ENCODE measurements at regions not wholly inside any gene's neighbourhood (a gene's known extent, or its start where the extent isn't known, plus 50 kb on each side); places are given as distances from the start of the nearest gene placed in this dataset.
A peak's percentile ranks its signal among the peaks of the same experiment; 100 is the strongest.

DNA sequence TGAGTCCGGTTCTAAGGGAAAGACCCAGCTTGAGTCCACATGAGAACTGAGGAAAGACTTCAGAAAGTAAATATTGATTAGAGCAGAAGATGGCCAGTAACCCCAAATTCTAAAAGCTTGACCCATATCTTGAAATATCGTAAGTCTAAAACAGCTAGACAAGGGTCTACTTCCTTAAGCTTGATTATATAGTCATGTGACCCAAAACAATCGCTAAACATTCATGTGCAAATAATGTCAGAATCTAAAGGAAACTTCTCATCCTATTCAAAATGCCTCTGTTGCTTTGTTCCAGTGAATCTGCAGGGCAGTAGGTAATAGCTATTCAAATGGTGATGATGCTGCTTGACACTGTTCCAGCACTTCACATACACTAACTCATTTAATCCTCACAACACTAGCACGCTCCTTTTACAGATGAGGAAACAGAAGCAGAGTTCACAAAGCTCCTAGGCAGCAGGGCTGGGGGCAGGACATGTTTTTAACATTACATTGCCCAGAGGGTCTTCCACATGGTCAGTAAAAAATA lies 52.6 kb downstream of the TCF20 start:
- DNase-seq, result no peak

DNA sequence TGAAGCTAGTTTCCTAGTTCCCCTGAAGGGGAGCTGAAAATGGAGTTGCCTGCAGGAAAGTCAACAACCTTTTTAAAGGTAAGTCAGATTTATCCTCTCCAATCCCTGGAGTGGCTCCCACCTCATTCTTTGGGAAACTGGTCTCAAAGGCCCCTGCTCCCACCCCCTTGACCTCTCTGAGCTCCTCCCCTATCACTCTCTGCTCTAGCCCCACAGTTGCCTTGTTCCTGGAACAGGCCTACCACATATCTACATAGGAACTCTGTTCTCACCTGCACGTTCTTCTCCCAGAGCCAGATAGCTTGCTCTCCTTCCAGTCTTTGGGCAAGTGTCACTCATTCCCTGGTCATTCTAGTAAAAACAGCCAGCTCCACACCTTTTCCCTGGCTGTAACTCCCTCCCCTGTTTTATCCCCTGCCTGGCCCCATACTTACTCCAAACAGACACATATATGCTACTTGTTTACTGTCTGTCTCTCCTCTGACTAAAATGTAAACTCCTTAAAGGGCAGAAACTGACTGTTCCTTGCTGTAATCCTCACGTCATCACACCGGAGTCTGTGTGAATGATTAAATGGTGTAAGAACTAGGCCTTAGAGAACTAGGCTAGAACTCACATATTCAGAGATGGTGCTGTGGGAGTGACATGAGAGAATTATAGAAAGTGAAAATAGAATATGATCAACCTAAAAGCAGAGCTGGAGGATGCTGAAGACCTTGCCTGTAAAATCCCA lies 53.3 kb downstream of the TCF20 start:
- no peak for DNase-seq

DNA sequence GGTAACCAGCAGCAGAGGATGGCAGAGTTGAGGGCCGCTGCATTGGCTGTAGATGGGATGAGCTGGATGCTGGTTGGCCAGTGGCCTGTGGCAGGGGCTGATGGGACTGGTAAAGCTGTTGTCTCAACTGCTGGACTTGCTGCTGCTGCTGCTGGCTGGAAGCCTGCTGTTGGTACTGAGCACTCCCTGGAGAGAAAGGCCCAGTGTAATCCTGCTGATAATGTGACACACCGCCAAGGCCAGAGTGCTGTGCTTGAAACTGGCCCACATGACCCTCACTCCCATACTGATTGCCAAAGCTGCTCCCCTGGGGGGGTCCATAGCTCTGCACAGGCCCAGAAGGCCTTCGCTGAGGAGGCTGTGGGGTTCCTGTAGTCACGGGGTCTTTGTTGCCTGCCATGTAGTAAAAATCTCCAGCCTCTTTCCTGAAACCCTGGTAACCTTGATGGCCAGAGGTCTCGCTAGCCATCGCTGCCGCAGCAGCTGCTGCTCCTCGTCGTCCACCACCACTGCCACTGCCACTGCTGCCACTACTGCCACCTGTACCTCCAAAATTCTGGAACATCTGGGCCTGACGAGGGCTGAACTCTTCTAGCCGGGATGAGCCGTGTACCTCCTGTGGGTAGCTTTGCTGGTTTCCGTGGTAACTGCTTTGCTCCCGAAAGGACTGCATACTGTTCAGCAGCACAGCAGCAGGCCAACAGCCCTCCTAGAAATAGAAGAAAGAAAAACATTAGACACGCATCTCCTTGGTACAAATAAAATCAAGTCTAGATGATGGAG lies 55.6 kb downstream of the TCF20 start:
- no peak for DNase-seq

DNA sequence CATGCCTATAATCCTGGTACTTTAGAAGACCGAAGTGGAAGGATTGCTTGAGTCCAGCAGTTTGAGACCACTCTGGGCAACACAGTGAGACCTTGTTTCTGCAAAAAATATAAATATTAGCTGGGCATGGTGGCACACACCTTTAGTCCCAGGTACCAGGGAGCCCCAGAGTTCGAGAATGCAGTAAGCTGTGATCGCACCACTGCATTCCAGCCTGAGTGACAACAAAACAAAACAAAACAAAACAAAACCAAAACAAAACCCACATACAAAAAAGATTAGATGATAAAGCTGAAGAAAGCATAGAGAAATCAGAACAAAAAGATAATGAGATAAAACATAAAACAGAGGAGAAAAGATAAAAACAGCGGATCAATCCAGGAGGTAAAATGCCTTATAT lies 62.1 kb downstream of the TCF20 start:
- peak; percentile 17 for DNase-seq

DNA sequence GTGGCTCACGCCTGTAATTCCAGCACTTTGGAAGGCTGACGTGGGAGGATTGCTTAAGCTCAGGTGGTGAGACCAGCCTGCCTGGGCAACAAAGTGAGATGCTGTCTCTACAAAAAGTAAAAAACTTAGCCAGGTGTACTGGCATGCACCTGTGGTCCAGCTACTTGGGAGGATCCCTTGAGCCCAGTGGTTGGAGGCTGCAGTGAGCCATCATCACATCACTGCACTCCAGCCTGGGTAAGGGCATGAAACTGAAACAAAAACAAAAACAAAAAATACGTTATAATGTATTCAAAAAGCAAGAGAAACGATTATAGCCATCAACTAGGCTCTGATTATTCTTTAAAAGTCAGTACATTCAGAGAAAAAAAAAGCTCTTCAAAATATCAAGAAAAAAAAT lies 62.5 kb downstream of the TCF20 start:
- no peak for DNase-seq

DNA sequence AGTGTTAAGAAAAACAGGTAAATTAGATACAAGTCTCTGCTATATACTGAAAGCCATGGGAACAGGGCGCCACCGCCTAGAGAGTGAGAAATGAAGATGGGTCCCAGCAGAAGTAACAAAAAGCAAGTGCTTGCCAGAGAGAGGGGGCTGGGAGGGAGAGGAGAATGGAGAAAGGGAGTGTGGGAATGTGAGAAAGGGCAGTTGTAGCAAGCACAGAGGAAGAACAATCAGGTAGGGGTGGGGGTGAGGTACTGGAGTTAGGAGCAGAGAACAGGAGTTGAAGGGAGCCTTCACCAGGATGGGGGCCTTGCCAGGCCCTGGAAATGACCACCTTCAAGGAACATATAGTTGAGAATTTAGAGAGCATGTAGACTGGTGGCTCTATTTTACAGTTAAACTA lies 66.8 kb downstream of the TCF20 start:
- DNase-seq, result no peak

DNA sequence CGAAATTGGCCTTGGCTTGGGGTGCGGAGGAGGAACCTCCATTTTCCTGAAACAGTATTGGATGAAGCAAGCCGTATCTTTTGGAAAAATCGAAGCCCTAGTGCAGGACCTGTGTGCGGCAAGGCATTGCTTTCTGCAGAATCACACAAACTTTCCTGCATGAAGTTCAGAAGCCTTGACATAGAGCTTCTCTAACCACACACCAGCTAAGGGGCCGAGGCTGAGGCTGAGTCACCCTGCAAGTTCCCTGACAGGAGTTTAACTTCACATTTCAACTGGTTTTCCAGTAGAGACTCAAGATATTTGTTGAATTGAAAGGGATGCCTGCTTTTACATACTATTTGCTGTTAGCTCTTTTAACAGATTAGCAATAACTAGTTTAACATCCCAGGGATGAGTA lies 67.8 kb downstream of the TCF20 start:
- DNase-seq, result peak; percentile 36

DNA sequence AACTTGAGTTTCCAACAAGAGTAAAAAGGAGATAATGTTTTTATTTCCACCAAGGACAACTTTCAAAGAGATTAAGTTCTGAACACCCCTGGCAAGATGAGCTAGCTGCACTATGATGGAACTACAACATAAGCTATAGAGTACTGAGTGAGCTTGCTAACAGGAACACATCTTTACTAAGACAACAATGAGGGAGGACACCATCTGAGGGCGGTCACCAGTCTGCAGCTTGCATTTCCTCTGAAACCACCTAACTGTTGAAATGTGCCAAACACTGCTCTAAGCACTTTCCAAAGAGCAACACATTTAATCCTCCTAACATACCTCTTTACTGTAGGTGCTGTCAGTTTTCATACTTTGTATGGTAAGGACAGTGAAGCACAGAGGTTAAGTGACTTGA lies 68.4 kb downstream of the TCF20 start:
- DNase-seq, result peak; percentile 51

DNA sequence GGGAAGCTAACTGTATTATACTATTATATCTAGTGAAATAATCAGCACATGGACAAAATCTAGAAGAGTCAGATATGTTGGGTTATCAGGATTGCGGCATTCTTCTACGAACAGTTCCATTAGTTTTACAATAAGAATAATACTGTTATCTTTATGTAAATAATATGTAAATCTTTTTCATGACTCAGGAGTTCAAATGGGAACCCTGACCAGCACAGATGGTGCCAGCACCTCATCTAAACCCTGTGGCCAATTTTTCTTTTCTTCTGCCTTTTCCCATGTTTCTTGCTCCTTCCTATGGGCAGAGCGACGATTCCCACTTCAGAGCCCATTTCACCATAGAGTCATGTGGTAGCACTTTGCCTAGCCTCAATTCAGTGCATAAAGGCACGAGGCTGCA lies 68.4 kb upstream of the CYP2D6 start:
- no peak for DNase-seq

DNA sequence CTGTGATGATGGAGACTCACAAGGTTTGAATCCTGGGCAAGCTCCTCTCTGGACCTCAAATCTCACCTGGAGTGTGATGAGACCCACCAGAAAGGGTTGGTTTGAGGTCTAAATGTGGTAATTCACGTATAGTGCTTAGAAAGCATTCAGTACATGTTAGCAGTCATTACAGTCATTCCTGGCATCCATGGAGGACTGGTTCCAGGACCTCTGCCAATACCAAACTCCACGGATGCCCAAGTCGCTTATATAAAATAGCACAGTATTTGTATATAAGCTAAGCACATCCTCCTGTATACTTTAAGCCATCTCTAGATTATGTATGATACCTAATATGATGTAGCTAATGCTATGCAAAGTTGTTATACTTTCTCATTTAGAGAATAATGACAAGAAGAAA lies 67.6 kb upstream of the CYP2D6 start:
- DNase-seq, result no peak

DNA sequence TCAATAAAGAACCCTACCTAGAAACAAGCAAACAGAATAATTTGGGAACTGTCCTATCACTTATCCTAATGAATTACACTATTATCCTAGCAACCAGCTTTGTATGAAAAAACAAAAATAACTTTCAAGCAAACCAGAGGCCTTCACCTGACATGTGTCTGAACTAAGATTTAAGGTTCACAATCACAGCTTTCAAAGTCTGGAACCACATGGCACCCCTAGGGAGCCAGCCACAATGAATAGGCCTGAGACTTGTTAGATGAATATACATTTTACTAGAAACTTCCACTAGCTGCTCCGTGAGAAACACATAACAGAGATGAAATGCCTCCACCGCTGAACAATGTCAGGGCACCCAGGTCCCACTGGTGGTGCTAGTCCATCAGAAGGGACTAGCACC lies 65.8 kb upstream of the CYP2D6 start:
- no peak for DNase-seq

DNA sequence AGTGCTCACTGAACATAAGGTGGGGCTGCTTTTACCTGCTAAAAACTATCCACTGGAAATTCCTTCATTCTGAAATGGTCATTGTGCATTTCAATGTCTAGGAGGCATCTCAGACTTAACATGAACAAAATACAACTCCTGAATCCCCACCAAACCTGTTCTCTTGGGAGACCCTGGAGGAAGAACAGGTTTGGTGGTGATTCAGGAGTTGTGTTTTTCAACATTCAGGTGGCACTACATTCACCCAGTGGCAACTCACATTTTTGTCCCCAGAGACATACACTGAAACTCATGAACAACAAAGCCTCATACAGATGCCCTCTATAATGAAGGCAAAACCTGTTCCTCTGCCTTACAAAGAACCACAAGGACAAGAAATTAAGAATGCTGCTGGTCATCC lies 64.3 kb upstream of the CYP2D6 start:
- DNase-seq, result no peak

DNA sequence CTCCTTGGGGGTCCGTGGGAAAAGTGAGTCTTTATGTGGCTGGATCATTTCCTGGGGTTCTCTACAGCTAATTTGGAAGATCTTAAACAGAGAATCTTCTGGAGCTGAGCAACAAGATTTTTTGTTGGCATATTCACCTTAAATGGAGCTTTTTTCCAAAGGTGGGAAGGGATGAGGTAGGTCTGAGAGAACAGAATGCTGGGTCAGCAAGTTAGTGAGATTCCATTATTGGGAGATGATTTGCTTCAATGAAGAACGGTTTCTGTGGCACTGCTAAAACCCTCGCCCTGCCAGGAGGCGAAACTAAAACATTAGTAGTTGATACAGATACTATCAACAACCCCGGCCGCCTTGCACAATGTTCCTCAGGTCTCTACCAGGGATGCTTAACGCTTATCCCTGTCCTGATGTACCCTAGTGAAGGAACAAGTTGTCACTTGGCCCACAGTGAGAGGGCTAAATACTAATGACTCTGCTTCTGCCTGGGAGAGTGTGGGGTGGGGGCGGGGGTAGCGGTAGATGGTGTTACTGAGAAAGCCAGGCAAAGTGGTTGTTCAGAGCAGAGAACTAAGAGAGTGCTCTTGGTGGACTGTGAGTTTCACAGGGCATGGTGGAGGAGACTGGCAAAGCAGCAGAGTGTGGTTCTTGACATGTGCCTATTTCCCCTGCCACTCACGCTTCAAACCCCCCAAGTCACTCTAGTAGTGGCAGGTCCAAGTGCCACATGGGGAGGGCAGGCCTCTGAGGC lies 63.7 kb upstream of the CYP2D6 start:
- no peak for DNase-seq

DNA sequence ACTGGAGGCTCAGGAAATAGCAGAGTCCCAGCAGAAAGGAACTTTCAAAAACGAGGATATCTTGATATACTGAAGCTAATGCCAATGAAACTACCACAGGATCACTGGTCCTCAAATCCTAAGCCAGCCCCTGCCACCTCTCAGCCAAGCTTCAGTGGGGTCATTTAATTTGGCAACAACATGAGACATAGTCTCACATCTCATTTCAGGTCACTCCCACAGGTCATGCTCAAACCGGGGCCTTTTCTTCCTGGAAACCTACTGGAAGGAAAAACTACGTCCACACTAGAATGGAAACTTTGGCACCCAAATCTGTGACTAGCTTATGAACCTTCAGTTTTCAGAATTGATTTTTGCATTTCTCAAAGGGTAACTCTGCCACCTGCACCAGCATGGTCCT lies 61.9 kb upstream of the CYP2D6 start:
- no peak for DNase-seq

DNA sequence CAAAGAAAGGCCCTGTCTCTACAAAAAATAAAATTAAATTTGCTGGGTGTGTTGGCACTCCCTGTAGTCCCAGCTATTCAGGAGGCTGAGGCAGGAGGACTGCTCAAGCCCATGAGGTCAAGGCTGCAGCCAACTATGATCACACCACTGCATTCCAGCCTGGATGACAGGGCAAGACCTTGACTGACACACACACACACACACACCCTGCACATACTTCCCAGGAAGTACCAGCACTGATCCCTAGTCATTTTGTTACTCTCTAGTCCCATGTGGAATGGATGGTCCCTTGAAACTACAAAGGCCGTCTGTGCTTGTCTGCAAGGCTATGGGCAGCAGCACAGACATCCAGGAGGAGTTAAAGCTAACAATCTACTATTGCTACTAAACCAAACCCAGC lies 59.7 kb upstream of the CYP2D6 start:
- DNase-seq, result no peak

DNA sequence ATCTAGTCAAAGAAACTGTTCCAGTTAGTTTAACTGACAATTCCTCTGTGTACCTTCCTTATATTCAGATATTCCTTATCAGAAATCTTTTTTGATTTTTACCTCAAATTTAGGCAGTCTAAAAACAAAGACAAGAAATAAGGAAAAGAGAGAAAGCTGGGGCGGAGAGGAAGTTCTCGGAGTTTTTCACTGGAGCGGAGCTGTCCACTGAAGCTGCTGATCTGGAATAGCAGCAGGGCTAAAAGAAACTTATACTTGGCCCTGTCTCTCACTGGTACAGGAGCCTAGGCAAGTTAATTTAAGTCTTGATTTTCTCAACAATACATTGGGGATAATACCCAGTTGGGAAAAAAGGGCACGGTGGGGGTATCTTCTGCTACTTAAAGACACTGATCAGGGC lies 59.2 kb upstream of the CYP2D6 start:
- DNase-seq, result no peak

DNA sequence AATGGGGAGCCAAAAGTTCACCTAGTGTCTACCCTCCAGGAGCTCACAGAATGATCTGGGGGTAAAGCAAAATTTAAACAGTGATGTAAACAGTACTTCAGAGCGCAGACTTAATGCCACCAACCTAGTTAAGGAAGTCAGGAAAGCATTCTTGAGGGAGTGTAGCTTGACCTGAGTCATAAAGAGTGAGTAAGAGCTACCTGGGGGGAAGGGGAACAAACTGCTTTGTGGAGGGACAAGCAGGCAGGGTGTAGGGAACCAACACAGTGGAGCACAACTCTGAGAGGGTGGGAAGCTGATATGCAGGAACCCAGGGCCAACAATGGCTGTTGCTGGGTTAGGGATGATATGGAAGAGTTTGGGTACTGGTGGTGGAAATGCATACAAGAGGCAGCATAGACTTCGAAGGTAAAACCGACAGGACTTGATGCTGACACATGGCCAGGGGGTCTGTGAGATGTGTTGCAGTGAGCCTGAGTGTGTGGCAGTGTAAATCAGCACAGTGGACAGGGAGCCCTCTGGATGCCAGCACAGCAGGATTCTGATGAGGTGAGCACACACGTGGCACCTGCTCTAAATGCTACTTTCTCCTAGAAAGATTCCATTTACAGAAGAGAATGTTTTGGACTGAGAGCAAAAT lies 58.3 kb upstream of the CYP2D6 start:
- no peak for DNase-seq

DNA sequence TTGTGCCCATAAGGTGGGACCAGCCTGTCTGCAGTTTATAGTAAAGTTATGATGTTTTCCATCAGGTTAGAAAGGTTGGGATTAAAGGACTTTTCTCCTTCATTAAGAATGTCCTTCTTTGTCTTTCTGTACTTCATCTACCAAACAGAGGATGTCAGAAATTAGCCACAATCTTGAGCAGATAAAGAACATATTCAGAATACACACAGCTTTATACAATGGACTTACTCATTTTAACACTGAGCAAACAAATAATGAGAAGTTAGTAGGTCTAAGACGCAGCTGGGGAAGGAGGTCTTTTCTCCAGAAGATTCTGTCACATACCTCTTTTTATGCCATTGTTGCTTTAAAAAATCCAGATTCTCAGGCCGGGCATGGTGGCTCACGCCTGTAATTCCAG lies 57.0 kb upstream of the CYP2D6 start:
- DNase-seq, result no peak

DNA sequence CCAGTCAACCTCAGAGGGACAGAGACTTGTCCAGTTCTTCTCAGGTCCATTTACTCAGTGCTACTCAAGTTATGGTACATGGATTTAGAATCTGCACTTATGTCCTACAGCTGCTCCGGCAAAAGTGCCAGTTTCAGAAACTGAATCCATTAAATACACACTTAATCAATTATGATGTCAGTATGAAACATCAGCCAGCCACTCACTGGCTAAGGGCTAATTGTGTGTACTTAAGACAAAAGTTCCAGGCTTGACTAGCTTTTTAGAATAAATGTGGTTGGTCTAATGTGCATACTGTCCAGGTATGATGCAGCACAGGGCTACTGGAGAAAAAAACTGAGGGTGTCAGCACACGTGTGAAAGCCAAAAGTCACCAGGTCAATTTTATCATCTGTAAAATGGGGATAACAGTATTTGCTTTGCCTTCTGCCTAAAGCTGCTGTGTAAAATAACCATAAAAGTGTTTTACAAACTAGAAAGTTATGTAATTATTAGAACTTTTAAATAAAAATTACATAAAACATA lies 55.4 kb upstream of the CYP2D6 start:
- DNase-seq, result no peak

DNA sequence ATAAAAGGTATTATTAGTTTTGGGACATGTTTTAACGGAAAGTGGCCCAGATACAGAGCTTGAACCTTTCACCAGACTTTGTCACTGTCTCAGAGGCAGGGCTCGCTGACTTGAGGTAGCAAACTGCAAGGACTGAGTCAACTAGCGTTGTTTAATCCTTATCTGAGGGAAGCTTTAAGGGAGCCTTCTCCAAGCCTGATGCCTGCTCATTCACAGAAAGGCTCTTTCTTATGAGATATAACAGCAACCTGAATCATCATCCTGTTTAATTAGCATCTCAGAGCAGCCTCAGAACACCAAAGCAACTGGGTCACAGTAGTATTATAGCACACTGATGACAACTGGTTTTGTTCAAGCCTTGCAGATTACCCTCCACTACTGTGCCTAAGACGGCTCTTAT lies 54.2 kb upstream of the CYP2D6 start:
- no peak for DNase-seq

DNA sequence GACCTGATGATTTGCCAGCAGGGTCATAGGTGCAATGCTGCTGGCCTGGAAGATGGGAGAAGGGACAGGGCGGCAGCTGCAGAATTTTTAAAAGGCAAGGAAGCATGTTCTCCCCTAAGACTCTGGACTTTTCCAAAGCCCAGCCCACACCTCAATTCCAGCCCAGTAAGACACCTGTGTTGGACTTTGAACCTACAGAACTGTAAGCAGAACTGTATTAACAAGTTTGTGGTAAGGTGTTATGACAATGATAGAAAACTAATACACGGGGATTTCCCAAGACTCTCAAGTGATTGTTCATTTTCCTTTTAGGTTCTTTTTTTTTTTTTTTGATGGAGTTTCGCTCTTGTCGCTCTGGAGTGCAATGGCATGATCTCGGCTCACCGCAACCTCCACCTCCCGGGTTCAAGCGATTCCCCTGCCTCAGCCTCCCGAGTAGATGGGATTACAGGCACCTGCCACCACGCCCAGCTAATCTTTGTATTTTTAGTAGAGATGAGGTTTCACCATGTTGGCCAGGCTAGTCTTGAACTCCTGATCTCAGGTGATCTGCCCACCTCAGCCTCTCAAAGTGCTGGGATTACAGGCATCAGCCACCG lies 53.0 kb upstream of the CYP2D6 start:
- peak; percentile 55 for DNase-seq

DNA sequence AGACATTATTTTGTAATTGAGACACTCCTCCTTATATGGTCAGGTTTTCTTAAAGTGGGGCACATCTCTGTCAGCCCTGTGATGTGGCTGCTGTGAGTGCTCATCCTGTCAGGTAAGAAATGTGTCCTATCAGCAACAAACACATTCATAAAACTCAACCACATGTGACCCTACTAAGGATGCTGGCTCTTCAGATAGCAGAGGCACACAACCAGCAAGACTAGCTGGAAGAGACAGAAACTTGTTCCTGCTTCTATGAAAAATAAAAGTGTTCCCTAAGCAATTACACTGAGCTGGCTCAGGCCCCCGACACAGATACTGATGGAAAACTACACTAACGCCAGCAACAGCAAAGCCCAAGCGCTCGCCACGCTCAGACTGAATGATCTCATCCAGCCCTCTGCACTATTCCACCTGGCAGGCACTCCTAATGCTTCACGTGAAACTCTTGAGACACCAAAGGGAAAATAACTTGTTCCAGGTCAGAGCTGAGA lies 49.8 kb upstream of the CYP2D6 start:
- peak; percentile 75 for DNase-seq

Measured in CD4-positive, alpha-beta T cell treated with Interleukin-21 for 1 hour (primary cell).